Colon (tissue), 2 donors: ENCODE measurements at regions not wholly inside any gene's neighbourhood (a gene's known extent, or its start where the extent isn't known, plus 50 kb on each side); places are given as distances from the start of the nearest gene placed in this dataset.

Experiments used
- FAIRE-seq: peaks from 2 replicates; lab custom pipeline; 2012; peaks lifted over from hg19 to GRCh38; lab: Jason Lieb, UNC
- donor health status: control.
- donor health status: control.

DNA sequence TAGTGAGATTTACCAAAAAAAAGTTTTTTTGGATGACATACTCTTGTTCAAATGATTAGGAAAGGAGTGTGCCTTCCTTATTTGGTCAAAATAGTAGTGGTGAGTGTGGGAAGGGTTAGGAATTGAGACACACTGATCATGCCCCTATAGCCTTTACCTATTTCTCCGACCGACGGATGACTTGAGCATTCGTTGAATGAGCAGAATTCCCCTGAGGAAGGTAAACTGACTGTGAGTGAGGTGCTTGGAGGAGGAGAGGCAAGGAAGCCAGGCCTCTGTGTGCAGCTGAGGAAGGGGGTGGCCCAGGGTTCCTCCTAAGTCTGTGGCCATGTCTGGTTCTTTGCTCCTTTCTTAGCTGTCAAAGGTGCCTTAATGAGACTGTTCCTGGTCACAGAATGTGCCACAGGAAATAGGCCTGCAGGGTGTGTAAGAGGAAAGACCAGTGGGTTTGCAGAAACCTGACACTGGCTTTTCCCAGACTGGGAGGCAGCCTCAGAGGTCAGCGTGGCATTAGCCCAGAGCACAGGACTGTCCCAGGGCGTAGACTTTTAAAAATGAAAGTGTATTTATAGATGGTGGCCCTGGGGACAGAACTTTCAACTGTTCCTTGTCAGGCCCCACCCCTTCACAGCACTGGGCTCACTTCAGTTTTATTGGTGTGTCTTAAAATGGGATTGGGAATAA, 307.7 kb upstream of the C2CD4B start:
- no peak for FAIRE-seq

DNA sequence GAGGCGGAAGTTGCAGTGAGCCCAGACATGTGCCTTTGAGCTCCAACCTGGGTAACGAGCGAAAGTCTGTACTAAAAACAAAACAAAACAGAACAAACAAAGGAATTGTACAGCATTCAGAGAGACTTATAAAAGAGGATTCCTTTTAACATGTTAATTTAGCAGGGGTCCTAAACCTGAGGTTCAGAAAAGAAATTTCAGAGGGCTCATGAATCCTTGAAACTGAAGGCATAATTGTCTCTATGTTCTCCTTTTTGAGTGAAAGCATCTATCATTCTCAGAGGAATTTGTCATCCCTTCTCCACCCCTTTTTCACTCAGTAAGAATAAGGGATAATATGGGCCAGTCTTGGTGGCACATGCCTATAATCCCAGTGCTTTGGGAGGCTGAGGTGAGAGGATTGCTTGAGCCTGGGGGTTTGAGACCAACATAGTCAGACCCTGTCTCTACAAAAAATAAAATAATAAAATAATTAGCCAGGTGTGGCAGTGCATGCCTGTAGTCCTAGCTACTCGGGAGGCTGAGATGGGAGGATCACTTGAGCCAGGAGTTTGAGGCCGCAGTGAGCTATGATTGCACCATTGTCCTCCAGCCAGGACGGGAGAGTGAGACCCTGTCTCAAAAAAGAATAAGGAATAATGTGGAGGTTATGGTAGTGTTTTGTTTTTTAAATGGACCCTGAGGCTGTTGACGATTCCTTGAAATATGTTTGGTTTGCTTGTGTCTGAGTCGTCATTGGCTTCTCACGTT, 309.1 kb upstream of the C2CD4B start:
- no peak for FAIRE-seq

DNA sequence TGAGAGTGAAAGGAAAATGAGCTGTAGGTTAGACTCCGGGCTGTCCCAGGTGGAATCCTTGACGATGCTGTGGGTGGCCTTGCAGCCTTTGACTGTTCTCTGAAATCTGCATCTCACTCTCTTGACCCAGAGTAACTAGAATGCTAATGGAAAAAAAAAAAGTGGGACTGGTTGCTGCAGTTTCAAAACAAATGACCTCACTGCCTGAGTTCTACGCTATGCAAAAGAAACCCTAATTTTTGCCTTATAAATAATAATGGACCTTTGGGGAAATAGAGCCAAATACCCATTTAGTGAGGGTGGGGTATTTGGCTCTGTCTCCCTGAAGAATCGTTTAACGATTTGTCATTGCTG, 309.7 kb upstream of the C2CD4B start:
- no peak for FAIRE-seq

DNA sequence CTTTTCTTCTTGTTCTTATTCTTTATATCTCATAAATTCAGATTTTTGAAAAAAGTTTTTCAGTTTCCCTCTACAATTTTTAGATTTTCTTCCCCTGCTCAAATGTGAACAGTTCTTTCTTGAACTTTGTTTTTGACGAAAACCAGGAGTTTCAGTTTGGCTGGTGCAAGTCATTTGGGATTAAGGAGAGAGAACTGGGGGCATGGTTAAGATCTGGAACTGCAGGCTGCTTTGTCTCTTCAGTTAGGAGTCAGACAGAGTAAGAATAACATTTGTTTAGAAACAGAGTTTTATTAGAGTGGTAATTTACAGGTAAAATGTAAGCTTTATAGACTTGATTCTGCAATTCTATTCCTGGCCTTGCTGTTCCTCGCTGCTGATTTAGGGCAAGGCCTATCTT, 310.5 kb upstream of the C2CD4B start:
- FAIRE-seq, result no peak

DNA sequence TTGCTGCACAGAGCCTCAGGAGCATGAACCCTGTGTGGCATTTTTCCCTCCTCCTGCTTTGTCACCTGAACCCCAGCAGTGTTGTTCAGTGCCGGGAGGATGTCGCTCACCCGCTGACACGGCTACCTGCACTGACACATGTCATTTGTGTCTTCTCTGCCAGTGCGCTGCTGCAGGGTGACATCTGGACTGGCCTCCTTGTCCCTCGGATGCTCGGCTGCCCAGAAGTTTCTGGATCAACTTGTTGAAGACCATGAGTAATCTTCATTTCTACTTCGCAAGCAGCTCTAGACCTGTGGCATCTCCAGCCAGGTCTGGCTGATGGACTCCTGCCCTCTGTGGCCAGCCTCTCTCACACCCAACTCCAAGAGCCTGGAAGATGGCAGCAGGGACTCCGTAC, 311.1 kb upstream of the C2CD4B start:
- no peak for FAIRE-seq

DNA sequence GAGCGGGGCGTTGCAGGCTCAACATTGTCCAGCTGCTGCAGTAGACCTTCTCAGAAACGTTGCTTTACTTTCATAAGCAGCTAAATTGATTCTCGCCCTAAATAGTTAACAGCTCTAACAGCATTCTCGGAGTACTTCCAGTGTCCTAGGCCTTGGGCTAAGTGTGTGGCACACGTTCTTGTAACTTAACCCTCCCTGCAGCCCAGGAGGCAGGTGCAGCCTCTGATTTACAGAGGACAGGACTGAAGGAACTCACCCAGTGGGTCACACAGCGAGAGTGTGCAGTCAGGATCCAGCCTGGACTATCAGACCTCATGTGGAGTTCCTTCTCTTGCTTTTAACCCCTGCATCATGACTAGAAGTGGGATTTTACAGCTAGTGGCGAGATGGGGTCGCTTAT, 312.8 kb upstream of the C2CD4B start:
- no peak for FAIRE-seq

DNA sequence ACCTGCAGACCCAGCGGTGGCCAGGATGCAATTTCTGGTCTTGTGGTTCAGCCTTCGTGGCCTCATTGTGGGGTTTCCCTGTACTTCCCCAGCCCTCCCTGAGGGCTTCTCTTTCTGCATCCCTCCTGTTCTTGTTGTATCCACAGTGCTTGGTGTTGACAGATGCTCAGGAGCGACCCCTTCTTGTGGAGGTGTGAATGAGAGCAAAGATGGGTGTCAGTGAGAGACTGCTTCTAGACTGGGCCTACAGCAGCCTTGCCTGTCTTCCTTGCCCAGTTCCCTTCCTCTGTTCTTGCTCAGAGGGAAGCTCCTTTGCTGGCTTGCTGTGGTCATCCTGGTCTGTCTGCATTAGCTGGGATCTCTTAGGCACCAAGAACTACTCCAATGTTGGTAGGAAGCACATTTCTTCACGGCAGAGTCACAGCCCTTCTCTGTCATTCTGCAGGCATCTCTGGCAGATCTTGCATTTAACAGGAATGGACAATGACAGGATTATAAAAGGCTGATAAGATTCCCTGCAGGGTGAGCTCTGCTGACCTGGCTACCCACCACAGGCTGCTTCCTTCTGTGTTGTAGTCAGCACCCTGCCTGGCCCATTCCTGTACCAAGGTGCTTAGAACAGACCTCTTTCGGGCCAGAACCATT, 317.8 kb upstream of the C2CD4B start:
- FAIRE-seq, result no peak

DNA sequence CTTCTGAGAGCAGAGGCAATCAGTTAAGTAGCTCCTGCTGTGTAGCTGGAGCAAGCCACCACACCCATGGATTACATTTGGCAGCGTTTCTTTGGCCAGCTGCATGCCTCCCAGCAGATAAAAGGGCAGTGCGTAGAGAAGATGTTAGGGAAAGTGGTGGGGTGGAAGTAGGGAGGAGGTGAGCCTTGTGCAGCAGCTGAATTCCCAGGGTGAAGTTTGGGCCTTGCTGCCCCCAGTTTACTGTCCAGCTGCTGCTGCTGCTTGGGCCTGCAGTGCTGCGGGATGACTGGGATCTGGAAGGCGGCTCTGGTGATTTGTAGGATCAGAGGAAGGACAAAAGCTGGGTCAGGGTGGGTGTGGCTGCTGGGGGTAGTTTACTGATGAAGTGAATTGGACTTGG, 318.7 kb upstream of the C2CD4B start:
- FAIRE-seq, result no peak

DNA sequence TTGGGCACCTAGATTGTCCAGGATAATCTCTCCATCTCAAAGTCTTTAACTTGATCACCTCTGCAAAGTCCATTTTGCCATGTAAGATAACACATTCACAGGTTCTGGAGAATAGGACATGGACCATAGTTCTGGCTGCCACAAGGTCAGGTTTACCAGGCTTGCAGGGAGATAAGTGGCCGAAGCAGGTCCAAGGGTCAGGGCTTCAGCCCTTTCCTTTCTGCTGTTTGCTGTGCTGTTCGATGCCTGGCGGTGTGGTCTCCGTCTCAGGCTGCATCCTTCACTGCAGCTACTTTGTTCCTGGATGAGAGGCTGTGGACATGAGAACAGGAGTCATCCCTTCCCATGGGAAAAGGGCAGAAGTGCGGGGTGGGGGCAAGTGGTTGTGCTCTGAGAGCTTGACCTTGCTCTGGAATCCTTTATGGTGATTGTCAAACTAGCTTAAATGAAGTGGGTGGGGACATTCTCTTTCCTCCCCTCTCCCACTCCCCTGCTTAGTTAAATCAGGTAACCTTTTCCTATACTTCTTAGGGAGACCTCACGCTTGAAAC, 320.2 kb upstream of the C2CD4B start:
- FAIRE-seq, result no peak

DNA sequence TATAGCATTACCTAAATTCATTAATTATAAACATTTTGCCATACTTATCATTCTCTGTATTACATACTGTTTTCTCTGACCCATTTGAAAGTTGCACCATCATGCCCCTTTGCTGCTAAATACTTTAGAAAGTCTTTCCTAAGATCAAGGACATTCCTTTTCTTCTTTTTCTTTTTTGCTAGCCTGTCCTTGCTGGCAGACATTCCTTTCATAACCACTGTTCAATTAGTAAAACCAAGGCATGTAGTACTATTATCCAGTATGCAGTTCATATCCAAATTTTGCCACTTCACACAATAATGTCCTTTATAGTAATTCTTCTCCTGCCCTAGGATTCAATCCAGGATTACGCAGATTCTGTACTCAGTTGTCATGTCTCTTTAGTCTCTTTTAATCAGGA, 321.0 kb upstream of the C2CD4B start:
- no peak for FAIRE-seq

DNA sequence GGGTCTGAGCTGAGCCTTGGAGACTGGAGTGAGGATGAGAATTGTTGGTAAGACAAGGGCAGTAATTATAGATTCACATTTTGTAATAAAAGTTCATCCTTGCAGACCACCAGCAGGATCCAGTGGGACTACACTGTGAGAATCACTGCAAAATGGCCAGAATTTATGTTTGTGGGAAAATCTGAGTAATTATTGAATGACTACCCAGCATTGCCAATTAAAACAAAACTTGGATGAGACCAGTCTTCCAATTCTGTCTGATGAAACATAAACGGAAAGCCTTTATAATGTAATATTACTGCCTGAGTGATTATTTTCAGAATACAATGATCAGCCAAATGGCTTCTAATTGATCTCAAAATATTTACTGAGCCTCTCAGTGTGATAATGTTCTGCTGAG, 323.3 kb upstream of the C2CD4B start:
- no peak for FAIRE-seq

DNA sequence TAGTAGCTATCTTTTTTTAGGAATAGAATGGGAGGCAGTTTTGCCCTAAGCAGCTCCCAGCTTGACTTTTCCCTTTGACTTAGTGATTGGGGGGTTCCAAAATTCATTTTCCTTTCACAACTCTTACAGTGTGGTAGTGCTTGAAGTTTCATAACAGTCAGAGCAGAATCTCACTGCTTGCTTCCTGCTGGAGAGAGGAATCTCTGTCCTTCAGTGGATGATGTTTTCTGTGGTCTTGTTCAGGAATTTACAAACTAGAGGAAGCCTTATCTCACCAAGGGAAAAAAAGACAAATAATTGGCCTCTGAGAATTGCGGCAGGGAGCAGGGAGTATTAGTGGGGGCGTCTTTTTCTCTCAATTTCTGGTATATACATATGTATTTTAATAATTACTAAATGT, 326.6 kb upstream of the C2CD4B start:
- FAIRE-seq, result no peak

DNA sequence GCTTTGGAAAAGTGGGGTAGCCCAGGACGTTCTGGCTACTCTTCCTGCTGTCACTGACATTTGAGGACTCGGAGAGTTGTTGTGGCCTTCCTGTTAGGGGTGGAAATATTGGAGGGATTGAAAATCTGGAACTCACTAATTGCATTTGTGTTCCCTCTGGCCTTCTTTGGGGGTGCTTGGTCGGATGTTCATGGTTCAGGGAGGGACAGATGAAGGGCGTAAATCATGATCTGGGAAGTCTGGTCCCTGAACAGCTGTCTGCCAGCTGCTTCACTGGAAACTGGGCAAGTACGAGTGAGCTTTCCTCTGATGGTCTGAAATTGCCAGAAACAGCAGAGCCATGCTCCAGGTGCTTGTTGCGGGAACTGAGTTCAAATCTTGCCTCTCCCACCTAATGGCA, 327.8 kb upstream of the C2CD4B start:
- FAIRE-seq, result no peak

DNA sequence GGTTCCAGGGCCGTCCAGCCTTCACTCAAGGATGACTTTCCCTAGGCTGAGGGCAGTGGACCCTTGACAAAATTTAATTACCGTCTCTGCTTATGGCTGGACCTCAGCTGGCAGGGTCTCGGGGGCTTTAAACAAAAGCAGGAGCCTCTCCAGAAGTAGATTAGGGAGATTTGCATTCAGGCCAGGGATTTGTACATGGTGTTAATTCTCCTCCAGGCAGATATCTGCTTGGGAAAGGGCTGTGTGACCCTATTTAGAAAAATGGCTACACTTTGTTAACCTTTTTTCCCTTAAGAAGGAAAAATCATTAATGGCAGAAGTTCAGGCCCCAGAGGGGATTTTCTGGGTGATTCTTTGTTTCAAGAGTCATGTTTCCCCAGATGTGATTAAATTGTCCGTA, 329.1 kb upstream of the C2CD4B start:
- no peak for FAIRE-seq

DNA sequence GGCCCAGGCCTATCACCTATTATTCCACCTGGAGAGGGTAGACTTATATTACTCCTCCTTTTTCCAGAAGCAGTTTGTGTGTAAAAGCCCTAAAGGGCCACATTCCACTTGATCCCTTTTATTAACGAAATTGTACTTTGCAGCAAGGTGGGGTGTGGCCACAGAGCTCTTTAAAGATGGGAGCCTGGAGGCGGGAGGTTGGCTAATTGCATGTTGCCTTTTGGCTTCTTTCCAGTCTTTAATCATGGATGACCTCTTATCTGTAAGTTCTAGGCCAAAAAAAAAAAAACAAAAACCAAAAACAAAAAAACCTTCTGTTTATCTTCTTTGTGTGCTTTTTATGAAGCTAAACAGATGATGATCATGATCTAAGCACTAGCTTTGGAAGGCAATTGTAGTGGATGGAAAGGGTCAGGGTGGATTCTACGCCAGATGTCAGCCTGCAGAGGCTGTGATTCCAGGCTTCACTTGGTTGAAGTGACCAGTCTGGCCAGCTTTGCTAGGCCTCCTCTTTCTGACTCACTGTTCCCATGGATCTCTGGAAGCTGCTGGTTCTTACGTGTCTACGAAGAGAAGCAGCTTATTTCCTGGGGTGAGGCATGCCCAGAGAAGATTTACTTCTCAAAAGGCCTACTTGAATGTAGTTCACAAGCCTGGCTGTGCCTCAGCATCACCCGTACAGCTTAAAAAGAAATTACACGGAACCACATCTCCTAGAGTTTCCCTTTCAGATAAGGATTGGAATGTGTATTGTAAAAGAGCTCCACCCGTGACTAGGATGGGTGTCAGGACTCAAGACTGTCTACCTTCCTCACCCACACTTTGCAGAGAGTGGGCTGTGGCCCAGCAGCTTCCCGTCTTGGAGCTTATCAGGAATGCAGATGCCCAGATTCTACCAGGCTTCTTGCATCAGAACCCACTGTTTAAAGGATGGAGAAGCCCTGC, 330.9 kb upstream of the C2CD4B start:
- no peak for FAIRE-seq

DNA sequence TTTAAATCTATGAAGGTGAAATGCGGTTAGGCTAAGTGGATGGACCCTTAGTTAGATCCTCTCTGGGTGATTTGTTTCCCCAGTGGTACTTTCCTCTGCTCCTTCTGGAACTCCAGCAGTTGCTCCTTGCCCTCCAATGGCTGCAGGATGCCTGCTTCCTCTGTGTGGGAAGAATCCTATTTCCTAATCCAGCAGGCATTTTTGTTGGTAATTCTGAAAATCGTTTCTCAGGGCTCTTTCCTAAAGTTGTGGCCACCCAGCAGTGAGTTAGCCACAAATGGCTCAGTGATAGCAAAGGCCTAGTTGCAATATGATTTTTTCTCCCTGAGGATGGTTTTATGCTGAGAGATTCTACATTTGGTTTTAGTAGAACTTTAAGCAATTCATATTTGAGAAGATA, 332.3 kb upstream of the C2CD4B start:
- FAIRE-seq, result no peak

DNA sequence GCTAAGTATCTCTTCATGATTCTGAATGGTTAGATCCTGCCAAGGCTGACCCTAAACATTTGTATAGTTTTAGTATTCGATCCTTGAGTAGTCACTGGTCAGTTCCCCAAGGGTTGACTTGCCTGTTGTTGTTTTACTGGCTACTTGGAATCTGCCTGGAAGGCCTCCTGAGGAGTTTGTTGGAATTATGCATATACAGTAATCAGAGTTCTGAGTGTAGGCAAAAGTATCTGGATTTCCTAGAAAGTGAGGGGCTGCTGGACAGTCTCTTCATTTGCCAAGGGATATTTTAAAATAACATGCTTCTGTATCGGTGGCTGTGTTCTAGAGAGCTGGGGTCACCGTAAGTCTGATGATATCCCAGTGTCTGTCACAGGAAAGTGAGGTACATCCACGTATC, 333.2 kb upstream of the C2CD4B start:
- FAIRE-seq, result no peak

DNA sequence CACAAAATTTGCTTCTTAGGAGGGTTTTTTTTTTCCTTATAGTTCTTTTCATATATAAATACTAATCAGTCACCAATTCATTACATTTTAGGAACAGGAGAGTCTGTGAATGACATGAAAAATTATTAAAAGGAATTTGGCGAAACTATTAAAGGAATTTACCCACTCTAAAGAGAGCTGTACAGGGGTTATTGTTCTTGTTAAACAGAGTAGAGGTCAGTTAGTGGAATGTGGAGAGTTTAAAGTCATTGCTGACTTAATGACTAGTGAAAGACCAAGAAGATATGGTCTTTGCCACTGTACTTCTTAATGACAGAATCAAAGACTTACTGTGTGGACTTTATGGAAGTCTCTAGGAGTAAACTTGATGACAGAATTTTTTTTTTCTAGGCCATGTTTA, 333.6 kb upstream of the C2CD4B start:
- no peak for FAIRE-seq

DNA sequence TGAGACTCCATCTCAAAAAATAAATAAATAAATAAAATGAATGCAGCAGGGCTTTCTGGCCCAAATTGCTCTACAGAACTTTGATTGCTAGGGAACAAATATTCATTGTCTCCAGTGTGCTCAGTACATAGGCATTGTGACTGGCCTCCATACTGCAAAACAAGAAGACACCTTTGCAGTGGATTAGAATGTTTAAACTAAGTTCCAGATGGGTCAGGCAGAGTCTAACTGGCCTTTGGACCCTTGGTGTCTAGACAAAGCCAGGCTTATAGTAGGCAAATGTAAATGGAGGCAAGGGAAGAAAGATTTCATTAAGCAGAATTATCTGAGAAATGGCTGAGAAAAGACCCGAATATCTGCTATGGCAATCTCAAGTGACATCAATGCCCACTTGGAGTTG, 335.2 kb upstream of the C2CD4B start:
- no peak for FAIRE-seq

DNA sequence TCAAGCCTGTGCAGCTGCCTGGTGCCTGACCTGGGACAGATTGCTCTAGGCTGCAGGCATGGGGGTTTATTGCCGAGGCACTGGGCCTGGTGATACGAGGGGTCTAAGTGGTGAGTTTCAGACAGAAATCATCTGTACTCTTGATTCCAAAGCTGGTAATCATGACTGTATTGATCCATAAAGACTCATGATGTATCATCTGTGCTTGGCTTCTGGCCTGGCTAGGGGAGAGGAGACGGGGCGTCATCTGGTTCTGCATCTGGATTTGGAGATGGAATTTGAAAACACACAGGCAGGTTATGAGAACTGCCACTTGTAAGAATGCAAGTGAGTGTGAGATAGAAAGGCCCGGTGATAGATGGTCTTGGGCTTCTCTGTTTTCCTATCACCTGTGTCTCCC, 337.4 kb upstream of the C2CD4B start:
- FAIRE-seq, result no peak

DNA sequence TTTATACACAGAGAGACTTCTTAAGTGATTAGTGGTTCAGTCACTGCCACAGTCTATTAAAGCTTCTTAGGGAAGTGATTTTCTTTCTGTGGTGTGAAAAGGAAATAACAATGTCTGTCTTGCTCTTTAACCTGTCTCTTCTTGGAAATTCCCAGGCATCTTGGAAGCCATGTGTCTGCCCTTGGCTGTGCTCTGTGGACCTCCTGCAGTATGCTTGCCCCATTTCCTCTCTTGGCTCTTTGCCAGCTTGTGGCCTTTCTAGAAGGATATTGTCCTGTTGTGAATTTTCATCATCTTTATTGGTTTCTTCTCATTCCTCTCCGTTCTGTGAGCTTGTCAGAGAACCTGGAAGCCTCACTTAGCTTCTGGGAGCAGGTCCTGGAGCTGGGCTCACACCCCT, 338.4 kb upstream of the C2CD4B start:
- FAIRE-seq, result no peak

DNA sequence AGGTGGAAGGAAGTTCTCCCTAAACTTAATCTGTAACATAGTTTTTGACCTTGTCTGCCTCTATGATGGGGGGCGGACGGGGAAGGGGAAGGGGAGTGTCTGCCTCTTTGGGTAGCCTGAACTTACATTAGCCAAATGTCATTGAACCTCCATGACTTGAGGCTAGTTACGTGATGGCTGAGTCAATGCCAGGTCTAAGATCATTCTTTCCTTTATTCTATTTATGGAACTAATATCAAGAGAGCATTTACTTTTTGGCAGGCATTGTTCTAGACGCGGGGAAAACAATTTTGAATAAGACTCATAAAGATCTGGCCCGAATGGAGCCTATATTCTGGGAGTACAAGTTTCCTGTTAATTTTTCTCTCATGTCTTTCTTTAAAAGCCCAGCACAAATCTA, 340.7 kb upstream of the C2CD4B start:
- FAIRE-seq, result no peak
